ENCODE measurements at regions not wholly inside any gene's neighbourhood (a gene's known extent, or its start where the extent isn't known, plus 50 kb on each side); places are given as distances from the start of the nearest gene placed in this dataset.
A peak's percentile ranks its signal among the peaks of the same experiment; 100 is the strongest.

DNA sequence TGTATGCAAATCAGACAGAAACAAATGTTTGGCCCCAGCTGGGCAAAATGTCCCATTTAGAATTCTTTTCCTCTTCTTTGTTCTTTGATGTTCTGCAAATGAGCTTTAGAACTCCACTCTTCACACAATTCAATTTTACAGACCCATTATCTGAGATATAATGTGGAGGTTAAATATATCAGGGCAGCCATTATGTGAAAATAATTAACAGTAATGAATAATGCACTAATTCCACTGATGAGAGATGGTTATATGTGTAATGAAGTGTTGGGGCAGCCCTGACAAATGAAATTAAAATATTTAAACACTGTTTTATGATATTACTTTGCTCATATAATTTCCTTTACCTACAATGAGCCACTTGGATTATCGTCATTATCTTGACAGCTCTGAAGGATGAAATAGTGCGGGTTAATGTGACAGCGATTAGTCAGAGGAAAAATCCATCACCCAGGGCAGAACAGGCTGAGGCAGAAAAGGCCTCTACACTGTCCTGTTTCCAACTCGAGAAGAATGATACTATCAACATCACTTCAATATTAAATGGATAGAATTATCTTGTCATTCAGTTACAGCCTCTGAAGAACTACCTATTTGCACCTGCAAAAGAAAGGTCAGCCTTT is 321.1 kb downstream of the RBM26 start (continued):
- TF ChIP-seq TP53 (CRISPR knock-in tag; IDR thresholded peaks at IDR 0.05) (no peak), ZNF263 (CRISPR knock-in tag; IDR thresholded peaks at IDR 0.05; ENCODE audit: low read depth) (no peak), ZNF121 (CRISPR knock-in tag; IDR thresholded peaks at IDR 0.05) (no peak), ESRRA (CRISPR knock-in tag; IDR thresholded peaks at IDR 0.05; ENCODE audit: borderline replicate concordance) (no peak), MXD4 (CRISPR knock-in tag; IDR thresholded peaks at IDR 0.05; ENCODE audit: borderline replicate concordance) (no peak), AR (CRISPR knock-in tag; IDR thresholded peaks at IDR 0.05) (no peak), TCF7 (CRISPR knock-in tag; IDR thresholded peaks at IDR 0.05; ENCODE audit: low read depth) (no peak)

GRCh38 chr13:79081942-79082341 is 324.1 kb downstream of the RBM26 start:
- peaks cover 32% of the 10 kb centered on the region for H3K9me3 Mint-ChIP-seq
- no peak for ATAC-seq
- POLR2A ChIA-PET = no interaction called here

DNA sequence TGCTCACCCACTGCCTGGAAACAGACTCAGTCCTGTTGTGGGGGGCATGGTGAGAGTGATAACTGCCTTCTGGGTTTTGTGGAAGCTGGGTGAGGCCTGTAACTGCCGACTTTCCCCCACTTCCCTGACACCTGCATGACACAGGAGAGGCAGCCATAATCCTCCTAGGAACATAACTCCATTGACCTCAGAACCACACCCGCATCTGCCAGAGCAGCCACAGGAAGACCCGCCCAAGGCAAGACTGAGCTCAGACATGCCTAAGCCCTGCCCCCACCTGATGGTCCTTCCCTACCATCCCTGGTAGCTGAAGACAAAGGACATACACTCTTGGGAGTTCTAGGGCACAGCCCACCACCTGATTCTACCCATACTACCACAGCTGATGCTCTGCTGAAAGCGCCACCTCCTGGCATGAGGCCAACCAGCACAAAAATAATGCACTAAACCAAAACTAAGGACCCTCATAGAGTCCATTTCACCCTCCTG is 326.7 kb downstream of the RBM26 start:
- H3K27ac Mint-ChIP-seq = no peak overlapping the region
- TF ChIP-seq, protein P1, sequence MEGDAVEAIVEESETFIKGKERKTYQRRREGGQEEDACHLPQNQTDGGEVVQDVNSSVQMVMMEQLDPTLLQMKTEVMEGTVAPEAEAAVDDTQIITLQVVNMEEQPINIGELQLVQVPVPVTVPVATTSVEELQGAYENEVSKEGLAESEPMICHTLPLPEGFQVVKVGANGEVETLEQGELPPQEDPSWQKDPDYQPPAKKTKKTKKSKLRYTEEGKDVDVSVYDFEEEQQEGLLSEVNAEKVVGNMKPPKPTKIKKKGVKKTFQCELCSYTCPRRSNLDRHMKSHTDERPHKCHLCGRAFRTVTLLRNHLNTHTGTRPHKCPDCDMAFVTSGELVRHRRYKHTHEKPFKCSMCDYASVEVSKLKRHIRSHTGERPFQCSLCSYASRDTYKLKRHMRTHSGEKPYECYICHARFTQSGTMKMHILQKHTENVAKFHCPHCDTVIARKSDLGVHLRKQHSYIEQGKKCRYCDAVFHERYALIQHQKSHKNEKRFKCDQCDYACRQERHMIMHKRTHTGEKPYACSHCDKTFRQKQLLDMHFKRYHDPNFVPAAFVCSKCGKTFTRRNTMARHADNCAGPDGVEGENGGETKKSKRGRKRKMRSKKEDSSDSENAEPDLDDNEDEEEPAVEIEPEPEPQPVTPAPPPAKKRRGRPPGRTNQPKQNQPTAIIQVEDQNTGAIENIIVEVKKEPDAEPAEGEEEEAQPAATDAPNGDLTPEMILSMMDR (IDR thresholded peaks at IDR 0.05) = 0 out of 2 replicates have a peak, but pooled peaks have one; percentile 16
- no peak for TF ChIP-seq IRF2 (CRISPR knock-in tag; IDR thresholded peaks at IDR 0.05; ENCODE audit: borderline replicate concordance, low read depth)
- H3K4me1 Mint-ChIP-seq = no peaks in the 10 kb centered on the region
- no peak overlapping the region for H3K4me3 Mint-ChIP-seq
- POLR2A ChIA-PET = no interaction called here
- peaks cover 32% of the 10 kb centered on the region for H3K9me3 Mint-ChIP-seq
- no peaks in the 10 kb centered on the region for H3K27me3 Mint-ChIP-seq (ENCODE audit: low read depth)
- peak; percentile 69 for ATAC-seq
- no peak for DNase-seq (ENCODE audit: low spot score)
- peaks cover 16% of the 10 kb centered on the region for H3K36me3 Mint-ChIP-seq
- CTCF ChIA-PET = interaction anchor here (1.1 kb wide), 1 partner anchor 19 kb away, joined by 3 read pairs; no protein-coding TSS in a partner anchor

More at GRCh38 chr13:79081942-79082341, 324.1 kb downstream of the RBM26 start:
- Mint-ChIP-seq H3K4me1 (no peaks in the 10 kb centered on the region; the same call in 1 of the 2 replicates), H3K4me3 (no peak overlapping the region), H3K27me3 (ENCODE audit: low read depth) (no peaks in the 10 kb centered on the region), H3K36me3 (peaks cover 16% of the 10 kb centered on the region), H3K27ac (no peak overlapping the region)
- DNase-seq (ENCODE audit: low spot score) = no peak
- CTCF ChIA-PET = no interaction called here
- TF ChIP-seq MYBL2 (CRISPR knock-in tag; IDR thresholded peaks at IDR 0.05) (no peak), MXD4 (CRISPR knock-in tag; IDR thresholded peaks at IDR 0.05; ENCODE audit: borderline replicate concordance) (no peak), ZMAT4 (CRISPR knock-in tag; IDR thresholded peaks at IDR 0.05) (no peak)
- TF ChIP-seq, protein P2, sequence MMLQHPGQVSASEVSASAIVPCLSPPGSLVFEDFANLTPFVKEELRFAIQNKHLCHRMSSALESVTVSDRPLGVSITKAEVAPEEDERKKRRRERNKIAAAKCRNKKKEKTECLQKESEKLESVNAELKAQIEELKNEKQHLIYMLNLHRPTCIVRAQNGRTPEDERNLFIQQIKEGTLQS (CRISPR knock-in tag; conservative IDR thresholded peaks at IDR 0.05) = no peak

- DNase-seq (ENCODE audit: low spot score) = no peak
- Mint-ChIP-seq H3K27ac (no peak overlapping the region), H3K36me3 (peaks cover 16% of the 10 kb centered on the region), H3K27me3 (ENCODE audit: low read depth) (no peaks in the 10 kb centered on the region), H3K9me3 (peaks cover 26% of the 10 kb centered on the region), H3K4me3 (no peak overlapping the region), H3K4me1 (peaks cover 5% of the 10 kb centered on the region)
- ChIA-PET CTCF (no interaction called here), POLR2A (no interaction called here)
- ATAC-seq = no peak
- TF ChIP-seq ZNF281 (CRISPR knock-in tag; IDR thresholded peaks at IDR 0.05) (no peak), CBFB (CRISPR knock-in tag; IDR thresholded peaks at IDR 0.05; ENCODE audit: low read depth) (no peak), ZNF671 (CRISPR knock-in tag; IDR thresholded peaks at IDR 0.05) (no peak), OVOL2 (CRISPR knock-in tag; IDR thresholded peaks at IDR 0.05; ENCODE audit: borderline replicate concordance) (no peak), NFYB (CRISPR knock-in tag; conservative IDR thresholded peaks at IDR 0.05; ENCODE audit: low read depth) (no peak), FOXJ3 (CRISPR knock-in tag; IDR thresholded peaks at IDR 0.05; ENCODE audit: borderline replicate concordance) (no peak), ATF6 (CRISPR knock-in tag; IDR thresholded peaks at IDR 0.05) (no peak), NFATC4 (CRISPR knock-in tag; IDR thresholded peaks at IDR 0.05) (no peak)
- TF ChIP-seq, protein P2 (CRISPR knock-in tag; conservative IDR thresholded peaks at IDR 0.05) = no peak
Measured at GRCh38 chr13:79075703-79076102, 330.4 kb downstream of the RBM26 start.
